HG02885 (cell line): ENCODE measurements at regions not wholly inside any gene's neighbourhood (a gene's known extent, or its start where the extent isn't known, plus 50 kb on each side); places are given as distances from the start of the nearest gene placed in this dataset.
"Not testable (repeated sequence)": the region's sequence is repeated elsewhere in the genome, so short reads cannot be mapped to it uniquely, and the experiment has no call there.

Experiments
- ATAC-seq: cut with Tn5 transposase; IDR thresholded peaks from one replicate; pipeline ENCODE4 v1.9.1; 2021; ENCODE audit warnings: mild to moderate bottlenecking; ENCODE audit not compliant: unreplicated experiment, poor library complexity

DNA sequence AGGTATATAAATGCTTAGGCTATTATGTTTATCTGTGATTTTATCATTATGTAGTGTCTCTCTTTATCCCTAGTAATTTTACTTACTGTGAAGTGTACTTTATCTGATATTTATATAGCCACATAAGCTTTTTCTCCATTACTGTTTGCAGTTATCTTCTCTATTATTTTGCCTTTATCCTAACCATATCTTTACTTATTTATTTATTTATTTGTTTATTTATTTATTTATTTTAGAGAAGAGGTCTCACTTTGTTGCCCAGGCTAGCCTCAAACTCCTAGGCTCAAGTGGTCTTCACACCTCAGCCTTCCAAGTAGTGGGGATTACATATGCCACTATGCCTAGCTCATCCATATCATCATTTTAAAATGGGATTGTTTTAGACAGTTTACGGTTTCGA lies 331.8 kb downstream of the C7orf25 start:
- no peak for ATAC-seq

DNA sequence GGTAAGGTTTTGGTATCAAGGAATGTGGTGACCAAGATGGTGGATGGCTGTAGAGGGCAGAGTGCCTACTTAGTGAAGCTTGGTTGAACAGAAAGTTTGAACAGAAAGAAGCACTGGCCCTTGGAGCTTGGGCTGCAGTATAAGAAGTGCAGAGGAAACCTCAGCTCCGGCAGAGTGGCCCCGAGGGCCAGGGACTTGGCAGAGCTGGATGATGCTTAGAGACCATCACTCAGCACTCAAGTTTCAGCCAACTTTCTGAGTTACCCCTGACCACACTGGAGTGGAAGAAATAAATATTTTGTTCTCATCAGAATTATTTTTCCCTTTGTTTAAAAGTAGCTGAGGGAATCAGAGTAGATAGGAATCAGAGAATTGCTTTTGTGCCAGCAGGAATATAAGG lies 336.7 kb downstream of the C7orf25 start:
- ATAC-seq: no peak

- no peak for ATAC-seq
Observed at GRCh38 chr7:42574685-42575084, 337.2 kb downstream of the C7orf25 start.

DNA sequence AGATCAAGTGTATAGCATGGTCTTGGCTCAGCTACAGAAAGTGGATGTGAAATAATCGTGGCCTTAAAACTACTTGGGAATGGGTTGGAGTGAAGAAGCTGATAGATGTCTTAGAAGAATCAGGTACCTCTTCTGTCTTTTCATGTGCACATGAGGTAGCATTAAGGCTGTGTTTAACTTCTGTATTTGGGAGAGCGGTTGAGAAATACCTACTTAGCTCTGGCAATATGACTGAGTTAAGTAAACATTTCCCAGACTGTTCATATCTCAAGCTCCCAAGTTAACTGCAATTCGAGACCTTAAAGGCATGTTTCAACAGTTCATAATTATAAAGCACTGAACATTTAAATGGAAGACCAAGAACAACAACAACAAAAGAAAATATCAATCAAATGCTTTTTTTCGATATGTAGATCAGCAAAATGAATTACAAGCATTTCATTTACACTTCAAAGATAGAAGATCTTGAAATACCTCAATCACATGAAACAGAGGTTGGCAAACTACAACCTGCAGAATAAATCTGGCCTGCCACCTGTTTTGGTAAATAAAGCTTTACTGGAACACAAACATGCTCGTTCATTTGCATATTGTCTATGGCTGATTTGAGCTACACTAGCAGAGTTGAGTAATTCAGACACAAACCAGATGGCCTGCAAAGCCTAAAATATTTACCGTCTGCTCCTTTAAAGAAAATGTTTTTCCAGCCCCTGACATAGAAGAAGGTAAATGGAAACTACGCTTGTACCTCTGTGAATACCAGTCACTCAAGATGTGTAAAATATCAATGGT lies 337.1 kb upstream of the GLI3 start:
- no peak for ATAC-seq

- no peak for ATAC-seq
Observed at GRCh38 chr7:42572561-42572960, 335.6 kb upstream of the GLI3 start.

GRCh38 chr7:42572056-42572455 lies 335.0 kb upstream of the GLI3 start:
- ATAC-seq: no peak

DNA sequence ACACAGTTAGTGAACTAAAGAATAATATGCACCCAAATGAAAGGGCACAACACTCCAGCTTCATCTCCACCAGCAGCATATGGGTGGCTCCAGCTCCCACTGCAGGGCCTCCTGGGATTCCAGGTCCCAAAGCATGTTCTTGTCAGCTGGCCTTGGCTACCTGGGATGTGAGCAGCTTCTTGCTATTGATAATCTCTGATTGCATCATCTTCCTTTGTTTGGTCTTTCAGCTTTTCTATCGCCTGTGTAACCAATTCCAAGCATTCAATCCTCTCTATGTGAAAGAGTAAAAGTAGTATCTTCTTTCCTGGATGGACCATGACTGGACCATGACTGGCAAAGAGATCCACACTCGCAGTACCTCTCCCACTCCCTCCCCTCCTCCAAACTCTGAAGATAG lies 333.9 kb upstream of the GLI3 start:
- no peak for ATAC-seq

DNA sequence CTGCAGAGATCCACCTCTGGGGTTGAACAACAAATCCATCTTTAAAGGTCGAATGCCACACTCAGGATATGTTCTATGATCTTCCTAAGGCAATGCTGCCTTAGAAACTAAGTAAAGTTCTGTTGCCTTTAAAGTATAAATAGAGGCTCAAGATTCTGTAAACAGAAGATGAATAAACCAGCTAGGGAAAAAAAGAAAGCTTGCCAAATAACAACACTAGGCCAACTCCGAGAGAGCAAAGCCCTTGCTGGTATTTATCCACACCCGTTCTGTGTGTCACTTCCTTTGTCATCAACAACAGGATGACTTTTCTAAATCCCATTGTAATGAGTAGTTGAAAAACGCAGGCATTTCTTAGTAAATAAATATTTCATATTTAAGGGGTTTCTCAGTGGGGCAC lies 330.0 kb upstream of the GLI3 start:
- ATAC-seq: no peak

DNA sequence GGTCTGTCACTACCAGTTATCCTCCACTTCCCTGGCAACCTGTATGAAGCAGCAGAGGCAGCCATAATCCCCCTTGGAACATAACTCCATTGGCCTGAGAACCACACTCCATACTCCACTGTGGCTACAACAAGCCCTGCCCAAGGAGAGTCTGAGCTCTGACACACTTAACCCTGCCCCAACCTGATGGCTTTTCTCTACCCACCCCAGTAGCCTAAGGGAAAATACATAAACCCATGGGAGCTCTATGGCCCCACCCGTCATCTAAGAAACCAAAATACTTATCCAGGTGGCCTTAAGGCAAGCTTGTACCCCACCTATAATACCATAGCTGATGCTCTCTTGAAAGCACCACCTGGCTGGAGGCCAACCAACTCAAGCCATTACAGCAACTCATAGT lies 324.8 kb upstream of the GLI3 start:
- no peak for ATAC-seq

GRCh38 chr7:42560866-42561265 lies 323.9 kb upstream of the GLI3 start:
- ATAC-seq: no peak

- not testable (repeated sequence) for ATAC-seq
Observed at GRCh38 chr7:42554932-42555331, 317.9 kb upstream of the GLI3 start.

DNA sequence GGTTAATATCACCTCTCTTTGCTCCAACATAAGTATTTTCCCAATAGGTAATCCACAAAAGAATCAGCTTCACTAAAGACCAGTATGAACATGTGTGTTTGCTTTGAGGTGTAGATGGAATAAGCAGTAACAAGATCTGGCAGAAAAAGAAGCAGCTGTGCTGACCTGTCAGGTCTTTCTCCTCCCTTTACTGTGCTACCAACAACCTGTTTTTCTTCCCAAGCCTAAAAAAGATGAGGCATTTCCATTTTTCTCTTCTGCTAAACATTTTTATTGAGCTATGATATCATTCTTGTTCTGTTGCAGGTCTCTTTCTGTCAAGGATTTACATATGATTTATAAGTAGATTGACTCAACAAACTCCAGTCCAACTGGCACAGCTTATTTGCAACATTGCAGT lies 315.2 kb upstream of the GLI3 start:
- no peak for ATAC-seq

GRCh38 chr7:42550706-42551470 lies 313.9 kb upstream of the GLI3 start:
- ATAC-seq: no peak

- ATAC-seq: no peak
Observed at GRCh38 chr7:42549866-42550485, 313.0 kb upstream of the GLI3 start.

DNA sequence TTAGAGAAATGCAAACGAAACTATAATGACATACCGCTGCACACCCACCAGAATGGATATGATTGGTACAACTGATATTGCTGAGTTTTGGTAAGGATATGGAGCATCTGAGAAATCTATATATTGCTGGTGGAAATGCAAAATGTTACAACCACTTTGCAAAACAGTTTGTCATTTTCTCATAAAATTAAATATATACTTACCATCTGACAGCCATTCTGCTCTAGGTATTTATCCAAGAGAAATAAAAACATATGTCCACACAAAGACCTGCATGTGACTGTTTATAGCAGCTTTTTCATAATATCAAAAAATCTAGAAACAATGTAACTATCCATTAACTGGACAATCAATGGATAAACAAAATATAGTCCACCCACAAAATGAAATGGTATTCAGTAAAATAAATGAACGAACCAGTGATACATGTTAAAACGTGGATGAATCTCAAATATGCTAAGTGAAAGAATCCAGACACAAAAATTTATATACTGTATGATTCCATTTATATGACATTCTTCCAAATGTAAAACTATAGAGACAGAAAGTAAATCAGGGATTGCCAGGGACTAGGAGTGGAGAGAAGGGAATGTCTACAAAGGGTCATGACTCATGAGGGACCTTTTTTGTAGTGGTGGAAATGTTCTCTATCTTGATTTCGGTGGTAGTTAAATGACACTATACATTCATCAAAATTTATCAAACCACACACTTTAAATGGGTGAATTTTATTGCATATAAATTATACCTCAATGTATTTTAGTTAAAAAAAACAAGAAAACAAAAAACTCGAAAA lies 312.0 kb upstream of the GLI3 start:
- ATAC-seq: no peak

- ATAC-seq: no peak
Observed at GRCh38 chr7:42545049-42545724, 308.2 kb upstream of the GLI3 start.

DNA sequence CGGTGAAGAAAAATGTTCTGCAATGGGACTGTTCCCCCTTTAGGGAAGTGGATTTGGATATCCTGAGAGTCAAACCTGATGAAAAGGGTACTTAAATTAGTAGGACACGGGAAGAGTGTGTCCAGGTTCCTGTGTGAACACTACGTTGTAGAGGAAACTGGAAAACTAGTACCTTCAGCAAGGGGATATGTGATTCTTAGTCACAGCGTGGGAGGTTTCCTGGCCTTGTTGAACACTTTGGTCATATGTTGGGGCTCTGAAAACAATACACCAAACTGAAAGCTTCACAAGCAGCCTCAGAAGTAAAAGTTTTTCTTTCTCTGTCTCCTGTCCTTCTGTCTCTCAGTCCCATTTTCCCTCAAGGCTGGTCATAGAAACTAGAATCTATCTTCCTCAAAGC lies 306.9 kb upstream of the GLI3 start:
- ATAC-seq: no peak

- ATAC-seq: not testable (repeated sequence)
Observed at GRCh38 chr7:42542446-42542845, 305.4 kb upstream of the GLI3 start.

DNA sequence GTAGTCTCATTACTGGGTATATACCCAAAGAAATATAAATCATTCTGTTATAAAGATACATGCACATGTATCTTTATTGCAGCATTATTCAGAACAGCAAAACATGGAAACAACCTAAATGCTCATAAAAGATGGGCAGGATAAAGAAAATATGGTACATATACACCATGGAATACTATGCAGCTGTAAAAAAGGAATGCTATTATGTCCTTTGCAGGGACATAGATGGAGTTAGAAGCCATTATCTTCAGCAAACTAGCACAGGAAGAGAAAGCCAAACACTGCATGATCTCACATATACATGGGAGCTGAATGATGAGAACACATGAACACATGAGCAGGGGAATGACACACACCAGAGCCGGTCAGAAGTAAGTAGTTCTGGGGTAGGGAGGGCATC lies 297.4 kb upstream of the GLI3 start:
- no peak for ATAC-seq

GRCh38 chr7:42527004-42527403 lies 290.0 kb upstream of the GLI3 start:
- no peak for ATAC-seq
